HG03575 (cell line): ENCODE measurements at regions not wholly inside any gene's neighbourhood (a gene's known extent, or its start where the extent isn't known, plus 50 kb on each side); places are given as distances from the start of the nearest gene placed in this dataset.
"Not testable (repeated sequence)": the region's sequence is repeated elsewhere in the genome, so short reads cannot be mapped to it uniquely, and the experiment has no call there.

Source experiments
- ATAC-seq: cut with Tn5 transposase; IDR thresholded peaks from one replicate; pipeline ENCODE4 v1.9.1; 2021; ENCODE audit not compliant: unreplicated experiment, insufficient number of reproducible peaks, low FRiP score; ENCODE audit errors: extremely low read depth

GRCh38 chr14:53634793-53635192, 321.8 kb downstream of the BMP4 start:
- ATAC-seq, result no peak

GRCh38 chr14:53630336-53630735, 326.3 kb downstream of the BMP4 start:
- ATAC-seq, result no peak

GRCh38 chr14:53628732-53629430, 327.7 kb downstream of the BMP4 start:
- no peak for ATAC-seq

- ATAC-seq, result no peak
Measured at GRCh38 chr14:53628261-53628660, 328.4 kb downstream of the BMP4 start.

GRCh38 chr14:53626761-53627160, 329.9 kb downstream of the BMP4 start:
- ATAC-seq, result no peak

- ATAC-seq, result no peak
Measured at GRCh38 chr14:53622447-53622846, 334.2 kb downstream of the BMP4 start.

- no peak for ATAC-seq
Measured at GRCh38 chr14:53621921-53622320, 334.7 kb downstream of the BMP4 start.

- no peak for ATAC-seq
Measured at GRCh38 chr14:53621433-53621832, 335.2 kb downstream of the BMP4 start.

GRCh38 chr14:53620890-53621289, 335.7 kb downstream of the BMP4 start:
- ATAC-seq, result no peak

GRCh38 chr14:53620317-53620716, 336.3 kb downstream of the BMP4 start:
- no peak for ATAC-seq

GRCh38 chr14:53619691-53620231, 336.9 kb downstream of the BMP4 start:
- ATAC-seq, result no peak

GRCh38 chr14:53616536-53616935, 340.1 kb downstream of the BMP4 start:
- ATAC-seq, result not testable (repeated sequence)

- ATAC-seq, result no peak
Measured at GRCh38 chr14:53615252-53615651, 341.4 kb downstream of the BMP4 start.

- ATAC-seq, result peak; percentile 88
Measured at GRCh38 chr14:53613404-53614253, 343.0 kb downstream of the BMP4 start.

- no peak for ATAC-seq
Measured at GRCh38 chr14:53610947-53611346, 345.7 kb downstream of the BMP4 start.

- no peak for ATAC-seq
Measured at GRCh38 chr14:53609009-53609408, 347.6 kb downstream of the BMP4 start.

GRCh38 chr14:53608369-53608768, 348.3 kb downstream of the BMP4 start:
- ATAC-seq, result no peak

GRCh38 chr14:53606203-53606602, 350.4 kb downstream of the BMP4 start:
- no peak for ATAC-seq

- no peak for ATAC-seq
Measured at GRCh38 chr14:53605562-53605961, 351.1 kb downstream of the BMP4 start.

GRCh38 chr14:53603994-53604393, 352.6 kb downstream of the BMP4 start:
- ATAC-seq, result no peak
